ENCODE measurements at regions not wholly inside any gene's neighbourhood (a gene's known extent, or its start where the extent isn't known, plus 50 kb on each side); places are given as distances from the start of the nearest gene placed in this dataset.

- no peak for TF ChIP-seq CTCF (IDR thresholded peaks at IDR 0.05)
- no peak for TF ChIP-seq POLR2A (IDR thresholded peaks at IDR 0.05)
These were observed 349.8 kb downstream of the TCERG1L start for GRCh38 chr10:130961506-130962239.
